PFSK-1 (cell line): ENCODE measurements at regions not wholly inside any gene's neighbourhood (a gene's known extent, or its start where the extent isn't known, plus 50 kb on each side); places are given as distances from the start of the nearest gene placed in this dataset.

Experiments
- POLR2AphosphoS5 ChIP-seq: IDR thresholded peaks from 2 replicates; pipeline ENCODE4 v1.6.1; 2012; ENCODE audit warnings: low read depth, mild to moderate bottlenecking, control low read depth, low read length, moderate library complexity
- TAF1 ChIP-seq: IDR thresholded peaks from 2 replicates; pipeline ENCODE4 v1.6.1; 2012; ENCODE audit warnings: low read length, control low read depth, borderline replicate concordance; ENCODE audit not compliant: insufficient read depth
- TF ChIP-seq, protein P1 (sequence below), 2 experiments: IDR thresholded peaks; 2 replicates each; pipeline versions ENCODE4 v1.6.1 to v1.8.0; 2011 to 2012; ENCODE audit warnings: low read depth in 2 of 2, low read length in 2 of 2, control low read depth in 1 of 2, inconsistent platforms in 1 of 2, mild to moderate bottlenecking in 1 of 2, moderate library complexity in 1 of 2; ENCODE audit not compliant: insufficient read depth in 1 of 2

DNA sequence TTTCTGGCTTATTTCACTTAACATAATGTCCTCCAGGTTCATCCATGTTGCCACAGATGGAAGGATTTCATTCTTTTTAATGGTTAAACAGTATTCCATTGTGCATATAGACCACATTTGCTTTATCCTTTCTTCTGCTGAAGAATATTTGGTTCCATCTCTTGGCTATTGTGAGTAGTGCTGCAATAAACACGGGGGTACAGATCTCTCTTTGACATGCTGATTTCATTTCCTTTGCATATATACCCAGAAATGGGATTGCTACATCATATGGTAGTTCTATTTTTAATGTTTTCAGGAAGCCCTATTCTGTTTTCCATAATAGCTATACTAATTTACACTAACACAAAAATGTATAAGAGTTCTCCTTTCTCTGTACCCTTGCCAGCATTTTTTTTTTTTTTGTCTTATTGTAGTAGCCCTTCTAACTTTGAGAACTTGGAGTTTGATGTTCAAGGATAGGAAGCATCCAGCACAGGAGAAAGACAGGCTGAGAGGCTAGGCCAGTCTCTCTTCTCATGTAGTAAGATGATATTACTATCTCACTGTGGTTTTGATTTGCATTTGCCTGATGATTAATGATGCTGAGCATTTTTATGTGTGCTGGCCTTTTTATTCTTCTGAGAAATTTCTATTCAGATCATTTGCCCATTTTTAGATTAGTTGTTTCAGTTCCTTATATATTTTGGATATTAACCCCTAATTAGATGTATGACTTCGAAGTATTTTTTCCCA lies 592.2 kb upstream of the ZNF608 start:
- TF ChIP-seq POLR2AphosphoS5 (no peak), TAF1 (no peak)
- TF ChIP-seq, protein P1, sequence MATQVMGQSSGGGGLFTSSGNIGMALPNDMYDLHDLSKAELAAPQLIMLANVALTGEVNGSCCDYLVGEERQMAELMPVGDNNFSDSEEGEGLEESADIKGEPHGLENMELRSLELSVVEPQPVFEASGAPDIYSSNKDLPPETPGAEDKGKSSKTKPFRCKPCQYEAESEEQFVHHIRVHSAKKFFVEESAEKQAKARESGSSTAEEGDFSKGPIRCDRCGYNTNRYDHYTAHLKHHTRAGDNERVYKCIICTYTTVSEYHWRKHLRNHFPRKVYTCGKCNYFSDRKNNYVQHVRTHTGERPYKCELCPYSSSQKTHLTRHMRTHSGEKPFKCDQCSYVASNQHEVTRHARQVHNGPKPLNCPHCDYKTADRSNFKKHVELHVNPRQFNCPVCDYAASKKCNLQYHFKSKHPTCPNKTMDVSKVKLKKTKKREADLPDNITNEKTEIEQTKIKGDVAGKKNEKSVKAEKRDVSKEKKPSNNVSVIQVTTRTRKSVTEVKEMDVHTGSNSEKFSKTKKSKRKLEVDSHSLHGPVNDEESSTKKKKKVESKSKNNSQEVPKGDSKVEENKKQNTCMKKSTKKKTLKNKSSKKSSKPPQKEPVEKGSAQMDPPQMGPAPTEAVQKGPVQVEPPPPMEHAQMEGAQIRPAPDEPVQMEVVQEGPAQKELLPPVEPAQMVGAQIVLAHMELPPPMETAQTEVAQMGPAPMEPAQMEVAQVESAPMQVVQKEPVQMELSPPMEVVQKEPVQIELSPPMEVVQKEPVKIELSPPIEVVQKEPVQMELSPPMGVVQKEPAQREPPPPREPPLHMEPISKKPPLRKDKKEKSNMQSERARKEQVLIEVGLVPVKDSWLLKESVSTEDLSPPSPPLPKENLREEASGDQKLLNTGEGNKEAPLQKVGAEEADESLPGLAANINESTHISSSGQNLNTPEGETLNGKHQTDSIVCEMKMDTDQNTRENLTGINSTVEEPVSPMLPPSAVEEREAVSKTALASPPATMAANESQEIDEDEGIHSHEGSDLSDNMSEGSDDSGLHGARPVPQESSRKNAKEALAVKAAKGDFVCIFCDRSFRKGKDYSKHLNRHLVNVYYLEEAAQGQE (IDR thresholded peaks at IDR 0.05; ENCODE audit: insufficient read depth in 1 of 2, low read depth in 2 of 2, low read length in 2 of 2), result no peak
